Chondrocyte (in vitro differentiated cells): ENCODE measurements at regions not wholly inside any gene's neighbourhood (a gene's known extent, or its start where the extent isn't known, plus 50 kb on each side); places are given as distances from the start of the nearest gene placed in this dataset.
A peak's percentile ranks its signal among the peaks of the same experiment; 100 is the strongest.

ENCODE experiments used
- DNase-seq: peaks from one replicate; pipeline ENCODE4 v3.0.0; 2021; ENCODE audit warnings: mixed read lengths, low spot score
- H3K27ac Mint-ChIP-seq: one replicate; pipeline ENCODE4 v1.8.0; 2021; ENCODE audit warnings: mild to moderate bottlenecking, moderate library complexity, mixed read lengths; ENCODE audit not compliant: unreplicated experiment
- H3K27me3 Mint-ChIP-seq: 2 replicates; pipeline ENCODE4 v1.8.0; 2021; ENCODE audit warnings: low read depth, mixed read lengths
- H3K36me3 Mint-ChIP-seq: 2 replicates; pipeline ENCODE4 v1.8.0; 2021; ENCODE audit warnings: low read depth, mixed read lengths
- H3K4me1 Mint-ChIP-seq: 2 replicates; pipeline ENCODE4 v1.8.0; 2021; ENCODE audit warnings: low read depth, mild to moderate bottlenecking, mixed read lengths
- H3K4me3 Mint-ChIP-seq: one replicate; pipeline ENCODE4 v1.8.0; 2021; ENCODE audit warnings: mild to moderate bottlenecking, moderate library complexity, mixed read lengths; ENCODE audit not compliant: unreplicated experiment
- H3K9me3 Mint-ChIP-seq: 2 replicates; pipeline ENCODE4 v1.8.0; 2021; ENCODE audit warnings: low read depth, mixed read lengths
- TF ChIP-seq, protein P1 (sequence below): fragments of 200-600 bp; sonication (generic); IDR thresholded peaks from 2 replicates; pipeline ENCODE4 v1.5.0; 2021; ENCODE audit warnings: antibody characterized with exemption, mild to moderate bottlenecking, moderate library complexity

DNA sequence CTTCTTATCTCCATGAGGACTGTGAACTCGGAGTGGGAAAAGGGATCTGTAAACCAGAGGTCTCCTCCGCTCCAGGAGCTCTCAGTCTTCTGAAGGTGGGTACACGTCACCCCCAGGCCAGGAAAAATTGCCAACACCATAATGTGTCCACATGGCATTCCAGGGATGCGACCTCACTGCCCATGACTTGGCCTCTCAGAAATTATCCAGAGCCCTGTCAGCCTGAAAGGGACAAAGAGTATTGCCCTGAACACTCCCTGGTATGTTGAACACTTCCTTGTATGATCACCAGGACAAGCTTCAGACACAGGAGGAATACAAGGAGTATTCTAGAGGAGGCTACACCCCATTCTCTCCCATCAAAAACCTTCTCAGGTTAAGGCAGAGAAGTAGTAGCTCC lies 81.0 kb upstream of the SLC7A1 start:
- Mint-ChIP-seq H3K27ac (peak overlapping the region; percentile 66), H3K4me3 (no peak overlapping the region), H3K27me3 (no peaks in the 10 kb centered on the region), H3K36me3 (no peaks in the 10 kb centered on the region), H3K9me3 (no peaks in the 10 kb centered on the region), H3K4me1 (peaks cover 14% of the 10 kb centered on the region)
- no peak for DNase-seq
- TF ChIP-seq, protein P1, sequence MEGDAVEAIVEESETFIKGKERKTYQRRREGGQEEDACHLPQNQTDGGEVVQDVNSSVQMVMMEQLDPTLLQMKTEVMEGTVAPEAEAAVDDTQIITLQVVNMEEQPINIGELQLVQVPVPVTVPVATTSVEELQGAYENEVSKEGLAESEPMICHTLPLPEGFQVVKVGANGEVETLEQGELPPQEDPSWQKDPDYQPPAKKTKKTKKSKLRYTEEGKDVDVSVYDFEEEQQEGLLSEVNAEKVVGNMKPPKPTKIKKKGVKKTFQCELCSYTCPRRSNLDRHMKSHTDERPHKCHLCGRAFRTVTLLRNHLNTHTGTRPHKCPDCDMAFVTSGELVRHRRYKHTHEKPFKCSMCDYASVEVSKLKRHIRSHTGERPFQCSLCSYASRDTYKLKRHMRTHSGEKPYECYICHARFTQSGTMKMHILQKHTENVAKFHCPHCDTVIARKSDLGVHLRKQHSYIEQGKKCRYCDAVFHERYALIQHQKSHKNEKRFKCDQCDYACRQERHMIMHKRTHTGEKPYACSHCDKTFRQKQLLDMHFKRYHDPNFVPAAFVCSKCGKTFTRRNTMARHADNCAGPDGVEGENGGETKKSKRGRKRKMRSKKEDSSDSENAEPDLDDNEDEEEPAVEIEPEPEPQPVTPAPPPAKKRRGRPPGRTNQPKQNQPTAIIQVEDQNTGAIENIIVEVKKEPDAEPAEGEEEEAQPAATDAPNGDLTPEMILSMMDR, result no peak

DNA sequence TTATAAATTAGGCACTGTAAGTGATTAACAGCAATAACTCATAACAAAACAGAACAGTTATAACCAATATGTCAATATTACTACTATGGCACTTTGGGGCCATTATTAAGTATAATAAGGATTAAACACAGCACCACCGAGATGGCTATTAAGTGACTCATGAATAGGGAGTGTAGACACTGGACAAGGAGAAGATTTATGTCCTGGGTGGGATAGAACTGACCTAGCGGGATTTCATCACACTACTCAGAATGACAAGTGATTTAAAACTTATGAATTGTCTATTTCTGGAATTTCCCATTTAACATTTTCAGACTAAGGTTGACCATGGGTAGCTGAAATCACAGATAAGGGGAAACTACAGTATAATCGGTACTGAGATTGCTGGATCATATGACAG lies 79.0 kb upstream of the SLC7A1 start:
- no peaks in the 10 kb centered on the region for H3K27me3 Mint-ChIP-seq
- no peak overlapping the region for H3K4me3 Mint-ChIP-seq
- TF ChIP-seq, protein P1, result no peak
- H3K36me3 Mint-ChIP-seq, result no peaks in the 10 kb centered on the region
- DNase-seq, result no peak
- no peak overlapping the region for H3K27ac Mint-ChIP-seq
- peaks cover 14% of the 10 kb centered on the region for H3K4me1 Mint-ChIP-seq
- no peaks in the 10 kb centered on the region for H3K9me3 Mint-ChIP-seq

DNA sequence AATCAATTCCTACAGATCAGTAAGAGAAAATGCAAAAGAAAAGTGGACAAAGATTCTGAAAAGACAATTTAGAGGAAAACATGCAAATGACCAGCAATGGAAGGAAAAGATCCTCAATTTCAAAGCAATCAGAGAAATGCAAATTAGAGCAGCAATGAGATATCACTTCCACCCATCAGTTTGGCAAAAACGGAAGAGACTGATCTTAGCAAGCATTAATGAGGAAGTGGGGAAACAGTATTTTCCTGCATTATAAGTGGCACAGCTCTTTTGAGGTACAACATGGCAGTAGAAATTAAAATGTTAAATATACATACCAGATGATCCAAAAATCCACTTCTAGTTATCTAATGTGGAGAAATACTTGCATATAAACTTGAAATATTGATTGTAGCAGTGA lies 69.1 kb upstream of the SLC7A1 start:
- H3K27ac Mint-ChIP-seq, result no peak overlapping the region
- peaks cover 23% of the 10 kb centered on the region for H3K27me3 Mint-ChIP-seq
- H3K4me1 Mint-ChIP-seq, result no peaks in the 10 kb centered on the region
- TF ChIP-seq, protein P1, result no peak
- H3K9me3 Mint-ChIP-seq, result peaks cover 36% of the 10 kb centered on the region
- no peak overlapping the region for H3K4me3 Mint-ChIP-seq
- peaks cover 23% of the 10 kb centered on the region for H3K36me3 Mint-ChIP-seq
- DNase-seq, result no peak

DNA sequence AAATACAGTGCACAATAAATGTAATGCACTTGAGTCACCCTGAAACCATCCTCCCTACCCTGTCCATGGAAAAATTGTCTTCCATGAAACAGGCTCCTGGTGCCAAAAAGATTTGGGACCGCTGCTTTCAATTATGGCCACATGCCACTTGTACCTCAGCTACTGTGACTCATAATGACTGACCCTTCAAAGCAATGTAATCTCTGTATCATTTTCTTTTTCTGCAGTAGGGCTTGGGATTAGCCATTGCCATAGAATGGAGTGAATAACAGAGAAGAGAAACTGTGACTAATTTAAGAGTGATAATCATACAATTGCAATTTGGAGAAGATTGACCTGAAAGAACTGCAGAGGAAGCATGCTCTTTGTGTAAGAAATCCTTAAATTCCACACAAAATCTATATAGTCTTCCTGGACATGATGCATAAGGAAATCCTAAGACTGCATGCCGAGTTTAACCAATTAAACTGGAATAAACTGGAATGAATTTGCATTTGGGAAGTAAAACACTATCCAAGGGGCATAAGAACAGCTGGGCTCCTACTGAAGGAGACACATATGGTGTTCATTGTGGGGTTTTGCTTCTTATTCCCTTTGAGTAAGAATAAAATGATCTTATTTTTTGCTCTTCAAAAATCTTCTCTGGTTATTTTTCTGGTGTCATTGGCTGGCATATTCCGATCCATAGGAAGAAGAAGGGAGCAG lies 59.5 kb upstream of the SLC7A1 start:
- Mint-ChIP-seq H3K36me3 (peaks cover 4% of the 10 kb centered on the region), H3K27me3 (no peaks in the 10 kb centered on the region), H3K4me3 (no peak overlapping the region), H3K27ac (no peak overlapping the region), H3K4me1 (no peaks in the 10 kb centered on the region), H3K9me3 (peaks cover 12% of the 10 kb centered on the region)
- DNase-seq, result no peak
- TF ChIP-seq, protein P1, result no peak

DNA sequence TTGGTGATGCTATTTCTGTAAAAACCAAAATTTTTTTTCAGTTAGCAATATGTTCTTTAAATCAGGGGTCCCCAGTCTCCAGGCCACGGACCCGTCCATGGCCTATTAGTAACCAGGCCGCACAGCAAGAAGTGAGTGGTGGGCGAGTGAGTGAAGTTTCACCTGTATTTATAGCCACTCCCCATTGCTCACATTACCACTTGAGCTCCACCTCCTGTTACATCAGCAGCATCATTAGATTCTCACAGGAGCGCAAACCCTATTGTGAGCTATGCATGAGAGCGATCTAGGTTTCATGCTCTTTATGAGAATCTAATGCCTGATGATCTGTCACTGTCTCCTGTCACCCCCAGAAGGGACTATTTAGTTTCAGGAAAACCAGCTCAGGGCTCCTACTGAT lies 58.9 kb upstream of the SLC7A1 start:
- TF ChIP-seq, protein P1, result no peak
- Mint-ChIP-seq H3K36me3 (peaks cover 2% of the 10 kb centered on the region), H3K4me1 (no peaks in the 10 kb centered on the region), H3K9me3 (peaks cover 7% of the 10 kb centered on the region), H3K4me3 (no peak overlapping the region), H3K27ac (no peak overlapping the region), H3K27me3 (no peaks in the 10 kb centered on the region)
- DNase-seq, result no peak
